ENCODE measurements at regions not wholly inside any gene's neighbourhood (a gene's known extent, or its start where the extent isn't known, plus 50 kb on each side); places are given as distances from the start of the nearest gene placed in this dataset.
"Not testable (repeated sequence)": the region's sequence is repeated elsewhere in the genome, so short reads cannot be mapped to it uniquely, and the experiment has no call there.

DNA sequence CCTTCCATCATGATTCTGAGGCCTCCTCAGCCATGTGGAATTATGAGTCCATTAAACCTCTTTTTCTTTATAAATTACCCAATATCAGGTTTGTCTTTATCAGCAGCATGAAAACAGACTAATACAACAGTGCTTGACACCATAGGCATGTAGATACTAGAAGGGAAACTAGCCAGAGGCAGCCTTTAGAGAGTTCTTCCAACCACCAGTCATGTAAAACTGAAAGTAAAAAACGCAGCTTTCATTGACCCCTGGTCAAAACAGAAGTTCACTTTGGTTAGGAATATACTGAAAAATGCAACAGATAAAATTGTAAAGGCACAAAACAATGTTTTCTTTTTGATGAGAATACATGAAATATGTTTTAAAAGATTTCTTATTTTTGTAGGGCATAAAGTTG is 122.8 kb upstream of the L3MBTL4 start:
- no peak for DNase-seq

GRCh38 chr18:6541131-6541679 is 126.5 kb upstream of the L3MBTL4 start:
- DNase-seq = peak; percentile 83 to 92

GRCh38 chr18:6542296-6542695 is 127.6 kb upstream of the L3MBTL4 start:
- DNase-seq = no peak

DNA sequence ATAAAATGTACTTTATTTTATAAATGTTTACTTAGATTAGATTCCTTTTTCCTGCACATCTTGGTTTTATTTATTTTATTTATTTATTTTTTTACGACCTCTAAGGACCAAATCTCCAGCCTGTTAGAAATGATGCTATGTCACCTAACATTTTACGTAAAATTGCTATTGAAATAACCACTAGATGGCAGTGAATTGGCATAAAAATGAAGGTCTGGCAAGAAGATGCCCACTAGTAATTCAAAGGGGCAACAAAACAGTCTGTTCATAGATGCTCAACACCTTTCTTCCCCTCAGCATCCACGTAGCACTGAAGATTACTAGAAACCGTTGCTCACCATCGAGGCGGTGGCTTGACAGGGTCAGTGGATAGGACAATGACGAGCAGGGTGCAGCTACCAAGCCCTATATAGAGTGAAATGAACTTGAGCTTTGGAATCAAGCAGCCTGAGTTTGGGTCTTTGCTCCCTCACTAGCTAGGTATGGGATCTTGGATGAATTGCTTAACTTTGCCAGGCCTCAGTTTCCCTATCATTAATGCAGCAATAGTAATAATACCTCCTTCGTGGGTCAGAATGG is 128.7 kb upstream of the L3MBTL4 start:
- DNase-seq = peak in 1 of 2 experiments; percentile 62

DNA sequence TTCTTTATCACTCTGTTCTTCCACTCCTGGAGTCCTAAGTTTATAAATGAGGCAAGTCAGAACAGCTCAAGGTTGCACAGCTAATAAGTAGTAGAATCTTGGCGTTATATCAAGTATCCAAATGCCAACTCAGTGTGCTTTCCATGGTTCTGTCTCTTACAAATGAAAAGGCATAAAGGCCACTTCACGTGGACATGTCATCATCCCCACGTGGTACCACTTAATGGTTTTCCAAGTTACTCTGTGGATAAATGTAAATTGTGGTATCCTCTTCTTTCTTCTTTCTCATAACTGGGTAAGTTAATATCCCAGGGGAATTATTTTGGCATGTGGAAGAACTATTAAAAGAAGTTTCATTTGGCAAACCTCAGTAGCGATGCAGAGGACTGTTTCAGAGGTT is 131.5 kb upstream of the L3MBTL4 start:
- DNase-seq = no peak

- no peak for DNase-seq
Measured at GRCh38 chr18:6547476-6547875, 132.8 kb upstream of the L3MBTL4 start.

GRCh38 chr18:6553234-6553900 is 138.7 kb upstream of the L3MBTL4 start:
- no peak for DNase-seq

DNA sequence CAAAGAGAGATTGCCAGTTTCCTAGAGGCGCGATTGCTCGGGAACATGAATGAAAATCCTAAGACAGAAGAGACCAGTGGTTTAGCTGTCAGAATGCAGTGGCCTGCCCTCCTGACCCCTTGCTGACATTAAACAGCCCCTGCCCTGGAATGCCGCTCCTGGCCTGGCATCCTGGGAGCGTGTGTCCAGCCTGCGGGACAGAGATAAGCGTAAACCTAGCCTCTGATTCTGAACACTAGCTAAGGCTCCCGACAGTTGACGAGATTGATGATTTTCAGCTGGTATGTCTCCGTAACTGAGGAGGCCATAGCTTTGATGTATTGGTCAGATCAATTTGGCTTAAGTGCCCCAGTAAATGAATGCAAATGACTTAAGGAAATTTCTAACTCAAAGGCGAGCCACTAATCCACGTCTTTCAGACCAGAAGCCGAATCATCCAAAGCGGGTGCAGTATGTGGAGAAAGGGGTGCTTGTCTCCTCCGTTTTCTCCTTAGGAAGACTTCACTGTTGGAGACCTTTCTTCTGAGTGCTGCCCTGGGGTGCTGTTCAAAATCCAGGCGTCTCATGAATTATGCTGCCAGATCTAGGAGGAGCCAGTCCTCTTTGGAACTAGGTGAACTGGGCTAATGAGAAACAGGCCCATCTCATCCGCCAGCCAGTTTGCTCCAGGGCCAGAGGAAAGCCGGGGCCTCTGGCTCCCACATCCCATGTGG is 142.5 kb upstream of the L3MBTL4 start:
- no peak for DNase-seq

DNA sequence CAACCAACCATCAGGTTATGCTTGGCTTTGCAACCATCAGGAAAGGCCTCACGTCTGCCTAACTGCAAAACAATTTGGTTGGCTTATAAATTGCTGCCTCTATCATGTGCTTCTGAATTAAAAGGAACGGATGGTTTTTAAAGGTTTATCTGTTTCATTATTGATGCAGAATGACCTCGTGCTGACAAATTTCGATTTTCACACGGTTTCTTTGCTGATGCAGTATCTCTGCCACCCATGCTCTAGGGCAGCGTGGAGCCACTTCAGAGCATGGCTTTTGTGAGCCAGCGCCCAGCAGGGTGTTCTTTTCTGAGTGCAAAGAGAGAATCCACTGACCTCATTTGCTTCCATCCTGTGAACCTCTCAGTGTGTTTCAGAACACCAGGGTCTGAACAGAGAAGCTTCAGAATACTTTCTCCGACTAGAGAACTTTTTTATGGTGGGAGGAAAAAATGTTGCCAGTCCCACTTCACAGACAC is 143.1 kb upstream of the L3MBTL4 start:
- DNase-seq = no peak

DNA sequence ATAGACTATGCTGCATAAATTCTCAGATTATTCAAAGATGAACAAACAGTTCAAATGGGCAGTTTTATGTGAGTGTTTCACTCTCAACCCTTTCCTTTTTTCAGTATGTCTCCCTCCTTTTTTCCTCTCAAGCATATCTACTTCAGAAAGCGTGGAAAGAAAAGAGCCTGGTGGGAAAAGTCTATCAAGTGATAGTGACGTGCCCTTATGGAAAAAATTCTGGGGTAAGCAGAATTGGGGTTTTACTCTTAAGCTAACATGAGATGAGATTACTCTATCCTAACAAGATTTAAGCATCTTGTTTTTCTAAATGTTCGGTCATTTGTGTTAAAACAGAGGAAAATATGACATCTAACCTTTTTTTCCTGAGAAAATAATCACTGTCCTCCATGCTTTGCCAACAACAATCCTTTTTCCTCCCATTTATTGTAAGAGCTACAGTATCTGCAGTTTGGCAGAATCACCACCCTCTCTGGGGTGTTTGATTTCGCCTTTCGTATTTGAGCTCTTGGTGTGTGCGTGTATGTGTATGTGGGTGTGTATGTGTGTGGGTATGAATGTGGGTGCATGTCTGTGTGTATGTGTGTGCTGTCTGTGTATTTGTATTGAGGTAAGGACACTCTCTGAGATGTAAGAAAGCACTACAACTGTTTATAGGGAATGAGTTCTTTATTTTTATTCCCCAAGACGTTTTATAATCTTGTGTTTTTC is 143.9 kb upstream of the L3MBTL4 start:
- DNase-seq = no peak

- DNase-seq = no peak
Measured at GRCh38 chr18:6559296-6559695, 144.6 kb upstream of the L3MBTL4 start.

GRCh38 chr18:6561016-6561415 is 146.3 kb upstream of the L3MBTL4 start:
- DNase-seq = no peak

- no peak for DNase-seq
Measured at GRCh38 chr18:6561420-6561861, 146.7 kb upstream of the L3MBTL4 start.

- DNase-seq = no peak
Measured at GRCh38 chr18:6561862-6562291, 147.2 kb upstream of the L3MBTL4 start.

DNA sequence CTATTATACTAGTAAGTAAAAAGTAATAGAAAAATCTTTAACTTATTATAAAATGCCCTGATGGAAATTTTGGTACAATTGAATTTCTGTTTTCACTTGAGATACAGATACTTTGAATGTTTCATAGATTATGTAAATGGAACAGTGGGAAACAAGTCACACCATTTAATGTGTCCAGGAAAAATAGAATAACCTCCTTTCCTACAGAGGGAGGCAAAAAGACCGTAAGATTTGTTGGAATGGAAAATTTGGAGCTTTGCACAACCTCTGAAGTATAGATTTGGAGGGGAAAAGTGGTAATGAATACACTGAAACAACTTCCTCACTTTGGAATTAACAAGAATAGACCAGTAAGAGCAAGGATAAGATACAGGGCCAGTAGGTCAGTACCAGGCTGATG is 149.2 kb upstream of the L3MBTL4 start:
- no peak for DNase-seq

DNA sequence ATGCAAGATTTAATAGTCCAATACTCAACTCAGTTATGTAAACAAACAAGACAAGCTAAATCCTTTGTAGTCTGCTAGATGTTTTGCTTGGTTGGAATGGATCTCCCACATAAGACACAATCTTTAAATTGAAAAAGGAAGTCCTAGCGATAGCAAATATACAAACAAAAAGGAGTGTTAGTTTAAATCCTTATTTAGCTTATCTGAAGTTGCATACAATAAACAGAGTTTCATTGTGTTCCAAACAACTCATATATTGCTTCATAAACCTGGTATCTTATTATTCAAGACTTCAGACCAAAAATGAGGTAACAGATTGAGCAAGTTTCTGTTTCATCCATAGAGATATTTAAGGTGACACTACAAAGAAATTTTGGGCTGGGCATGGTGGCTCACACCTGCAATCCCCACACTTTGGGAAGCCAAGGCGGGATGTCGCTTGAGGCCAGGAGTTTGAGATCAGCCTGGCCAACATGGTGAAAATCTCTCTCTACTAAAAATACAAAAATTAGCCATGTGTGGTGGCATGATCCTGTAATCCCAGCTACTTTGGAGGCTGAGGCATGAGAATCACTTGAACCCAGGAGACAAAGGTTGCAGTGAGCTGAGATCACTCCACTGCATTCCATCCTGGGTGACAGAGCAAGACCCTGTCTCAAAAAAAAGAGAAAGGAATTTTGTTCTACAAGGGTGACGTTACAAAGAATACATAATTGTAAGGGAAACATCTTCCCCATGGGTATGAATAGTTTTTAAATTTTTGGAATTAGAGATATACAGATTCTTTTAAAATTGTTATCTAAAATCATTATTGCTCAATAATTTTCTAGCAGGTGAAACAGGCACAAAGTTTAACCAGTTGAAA is 150.5 kb upstream of the L3MBTL4 start:
- DNase-seq = no peak

DNA sequence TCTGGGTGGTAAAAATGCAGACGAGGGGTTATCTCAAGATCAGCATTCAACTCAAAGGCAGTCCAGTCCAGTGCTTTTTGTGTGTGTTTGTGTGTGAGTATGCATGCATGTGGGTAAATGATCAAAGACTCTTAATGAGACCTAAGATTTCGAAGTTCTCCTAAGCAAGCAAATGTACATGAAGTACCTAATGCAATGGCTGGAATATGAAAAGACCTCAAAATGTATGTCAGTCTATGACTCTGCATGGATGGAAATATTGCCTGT is 151.0 kb upstream of the L3MBTL4 start:
- DNase-seq = no peak

- DNase-seq = no peak
Measured at GRCh38 chr18:6566338-6566911, 151.7 kb upstream of the L3MBTL4 start.

DNA sequence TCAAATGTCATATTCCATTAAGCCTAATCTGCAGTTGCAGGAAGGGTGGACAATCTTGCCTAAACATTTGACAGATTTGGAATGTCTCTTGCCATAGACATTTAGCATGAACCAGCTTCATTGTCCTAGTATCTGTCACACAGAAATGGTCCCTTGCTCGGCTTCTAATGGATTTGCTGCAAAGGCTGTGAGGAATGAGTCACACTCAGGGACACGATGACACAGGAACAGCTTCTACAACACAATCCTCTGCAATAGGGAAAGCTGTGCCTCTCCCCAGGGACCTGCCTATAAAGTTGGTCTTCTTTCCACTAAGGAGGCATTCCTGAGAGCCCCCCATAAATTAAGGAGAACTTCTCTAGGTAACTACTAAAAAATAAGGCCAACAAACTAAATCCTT is 155.1 kb upstream of the L3MBTL4 start:
- no peak for DNase-seq

GRCh38 chr18:6570581-6571238 is 156.0 kb upstream of the L3MBTL4 start:
- DNase-seq = no peak

DNA sequence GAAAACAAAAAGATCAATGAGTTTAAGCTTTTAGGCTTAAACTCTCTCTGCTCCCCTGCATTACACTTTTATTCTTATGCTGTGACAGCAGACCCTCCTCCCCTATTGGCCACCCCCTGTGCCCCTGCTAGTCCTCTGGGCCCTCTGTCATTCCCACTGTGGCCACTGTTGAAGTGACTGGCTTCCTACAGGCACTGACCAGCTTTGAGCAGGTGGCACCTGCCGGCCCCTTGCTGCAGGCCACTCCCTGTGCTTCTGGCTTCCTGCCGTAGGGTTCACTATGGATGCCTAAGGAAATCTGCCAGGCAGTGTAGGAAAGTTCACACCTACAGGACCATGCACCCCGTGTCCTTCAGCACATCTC is 156.5 kb upstream of the L3MBTL4 start:
- no peak for DNase-seq

- not testable (repeated sequence) for DNase-seq
Measured at GRCh38 chr18:6572192-6572591, 157.3 kb upstream of the ARHGAP28 start.
